ENCODE measurements at regions not wholly inside any gene's neighbourhood (a gene's known extent, or its start where the extent isn't known, plus 50 kb on each side); places are given as distances from the start of the nearest gene placed in this dataset.

- no peak overlapping the region for H3K4me3 ChIP-seq (replicated peaks in 1 of 2; ENCODE audit: low read depth in 2 of 2, low read length in 2 of 2)
- DNase-seq (ENCODE audit: low read depth in 2 of 2) = peak; percentile 27 to 41
- no peak for TF ChIP-seq CTCF (IDR thresholded peaks at IDR 0.05; ENCODE audit: low read depth, low read length)
These were observed 118.1 kb downstream of the ENGASE start for GRCh38 chr17:79192503-79193351.

GRCh38 chr17:79191270-79191934 lies 116.8 kb downstream of the ENGASE start:
- no peak overlapping the region for H3K4me3 ChIP-seq (replicated peaks in 1 of 2; ENCODE audit: low read depth in 2 of 2, low read length in 2 of 2)
- DNase-seq (ENCODE audit: low read depth in 2 of 2) = no peak
- TF ChIP-seq CTCF (IDR thresholded peaks at IDR 0.05; ENCODE audit: low read depth, low read length) = no peak

GRCh38 chr17:79189305-79189704 lies 114.7 kb downstream of the ENGASE start:
- DNase-seq (ENCODE audit: low read depth in 2 of 2) = no peak
- no peak overlapping the region for H3K4me3 ChIP-seq (replicated peaks in 1 of 2; ENCODE audit: low read depth in 2 of 2, low read length in 2 of 2)
- no peak for TF ChIP-seq CTCF (IDR thresholded peaks at IDR 0.05; ENCODE audit: low read depth, low read length)

- no peak overlapping the region for H3K4me3 ChIP-seq (replicated peaks in 1 of 2; ENCODE audit: low read depth in 2 of 2, low read length in 2 of 2)
- DNase-seq (ENCODE audit: low read depth in 2 of 2) = no peak
- TF ChIP-seq CTCF (IDR thresholded peaks at IDR 0.05; ENCODE audit: low read depth, low read length) = no peak
These were observed 114.1 kb downstream of the ENGASE start for GRCh38 chr17:79188685-79189084.

- peak in 1 of 2 donors; percentile 10 for DNase-seq (ENCODE audit: low read depth in 2 of 2)
- TF ChIP-seq CTCF (IDR thresholded peaks at IDR 0.05; ENCODE audit: low read depth, low read length) = peak; percentile 64
- no peak overlapping the region for H3K4me3 ChIP-seq (replicated peaks in 1 of 2; ENCODE audit: low read depth in 2 of 2, low read length in 2 of 2)
These were observed 113.4 kb downstream of the ENGASE start for GRCh38 chr17:79188048-79188447.

GRCh38 chr17:79187186-79187585 lies 112.6 kb downstream of the ENGASE start:
- no peak overlapping the region for H3K4me3 ChIP-seq (replicated peaks in 1 of 2; ENCODE audit: low read depth in 2 of 2, low read length in 2 of 2)
- no peak for TF ChIP-seq CTCF (IDR thresholded peaks at IDR 0.05; ENCODE audit: low read depth, low read length)
- DNase-seq (ENCODE audit: low read depth in 2 of 2) = no peak

Measured in cardiac fibroblast (primary cell).